Suprapubic skin (tissue), 4 donors: ENCODE measurements at regions not wholly inside any gene's neighbourhood (a gene's known extent, or its start where the extent isn't known, plus 50 kb on each side); places are given as distances from the start of the nearest gene placed in this dataset.

ENCODE experiments used
- DNase-seq, 2 donors: peaks; one replicate each; pipeline ENCODE4 v3.0.0-alpha.2; 2019; ENCODE audit warnings: low spot score in 2 of 2
- H3K27ac ChIP-seq: fragments of 200-600 bp; sonication (generic); one replicate; pipeline ENCODE4 v1.5.1; 2019
- H3K27me3 ChIP-seq: fragments of 200-600 bp; sonication (generic); one replicate; pipeline ENCODE4 v1.5.1; 2019
- H3K36me3 ChIP-seq: fragments of 200-600 bp; sonication (generic); one replicate; pipeline ENCODE4 v1.5.1; 2019
- H3K4me1 ChIP-seq: fragments of 200-600 bp; sonication (generic); one replicate; pipeline ENCODE4 v1.5.1; 2019
- H3K4me3 ChIP-seq: fragments of 200-600 bp; sonication (generic); one replicate; pipeline ENCODE4 v1.5.1; 2019; ENCODE audit warnings: mild to moderate bottlenecking
- H3K9me3 ChIP-seq: fragments of 200-600 bp; sonication (generic); one replicate; pipeline ENCODE4 v1.5.1; 2019
- EP300 ChIP-seq: sonication (generic); formaldehyde crosslinking; IDR thresholded peaks from one replicate; pipeline ENCODE4 v1.6.1; 2017; ENCODE audit warnings: antibody characterized with exemption
- POLR2A ChIP-seq, 2 donors: fragments of 450-650 bp; IDR thresholded peaks; one replicate each; pipeline ENCODE4 v1.6.1; 2017; ENCODE audit warnings: antibody characterized with exemption in 2 of 2, mild to moderate bottlenecking in 2 of 2, moderate library complexity in 2 of 2
- POLR2AphosphoS5 ChIP-seq, 3 donors: sonication (generic); formaldehyde crosslinking; IDR thresholded peaks; one replicate each; pipeline ENCODE4 v1.6.1; 2017; ENCODE audit warnings: antibody characterized with exemption in 3 of 3
- WGBS: methylation state at CpG from one replicate; pipeline ENCODE4 v1.1.5; 2018; 5-methylcytosine and 5-hydroxymethylcytosine counted together
- TF ChIP-seq, protein P1 (sequence below), 2 donors: fragments of 200-600 bp in 1 of 2; fragments of 450-650 bp in 1 of 2; sonication (generic) in 1 of 2; IDR thresholded peaks; one replicate each; pipeline ENCODE4 v1.5.1; 2016 to 2019; ENCODE audit warnings: antibody characterized with exemption in 2 of 2, mild to moderate bottlenecking in 1 of 2, moderate library complexity in 1 of 2

- no peaks in the 10 kb centered on the region for H3K4me1 ChIP-seq
- H3K36me3 ChIP-seq = no peaks in the 10 kb centered on the region
- no peak overlapping the region for H3K4me3 ChIP-seq
- WGBS = 47% methylated on average over 1 of the region's 1 CpG
- TF ChIP-seq, protein P1, sequence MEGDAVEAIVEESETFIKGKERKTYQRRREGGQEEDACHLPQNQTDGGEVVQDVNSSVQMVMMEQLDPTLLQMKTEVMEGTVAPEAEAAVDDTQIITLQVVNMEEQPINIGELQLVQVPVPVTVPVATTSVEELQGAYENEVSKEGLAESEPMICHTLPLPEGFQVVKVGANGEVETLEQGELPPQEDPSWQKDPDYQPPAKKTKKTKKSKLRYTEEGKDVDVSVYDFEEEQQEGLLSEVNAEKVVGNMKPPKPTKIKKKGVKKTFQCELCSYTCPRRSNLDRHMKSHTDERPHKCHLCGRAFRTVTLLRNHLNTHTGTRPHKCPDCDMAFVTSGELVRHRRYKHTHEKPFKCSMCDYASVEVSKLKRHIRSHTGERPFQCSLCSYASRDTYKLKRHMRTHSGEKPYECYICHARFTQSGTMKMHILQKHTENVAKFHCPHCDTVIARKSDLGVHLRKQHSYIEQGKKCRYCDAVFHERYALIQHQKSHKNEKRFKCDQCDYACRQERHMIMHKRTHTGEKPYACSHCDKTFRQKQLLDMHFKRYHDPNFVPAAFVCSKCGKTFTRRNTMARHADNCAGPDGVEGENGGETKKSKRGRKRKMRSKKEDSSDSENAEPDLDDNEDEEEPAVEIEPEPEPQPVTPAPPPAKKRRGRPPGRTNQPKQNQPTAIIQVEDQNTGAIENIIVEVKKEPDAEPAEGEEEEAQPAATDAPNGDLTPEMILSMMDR (IDR thresholded peaks at IDR 0.05) = no peak
- TF ChIP-seq POLR2AphosphoS5 (IDR thresholded peaks at IDR 0.05) (no peak), EP300 (no peak), POLR2A (IDR thresholded peaks at IDR 0.05) (no peak)
- DNase-seq = no peak
- H3K9me3 ChIP-seq = no peaks in the 10 kb centered on the region
- H3K27ac ChIP-seq = no peak overlapping the region
- H3K27me3 ChIP-seq = peaks cover 6% of the 10 kb centered on the region
These were observed 55.6 kb upstream of the ASTN2 start for GRCh38 chr9:117470455-117470854.

GRCh38 chr9:117466111-117466510, 51.3 kb upstream of the ASTN2 start:
- no peaks in the 10 kb centered on the region for H3K4me1 ChIP-seq
- H3K27me3 ChIP-seq = peaks cover 13% of the 10 kb centered on the region
- H3K36me3 ChIP-seq = no peaks in the 10 kb centered on the region
- 64% methylated on average over 3 of the region's 3 CpGs for WGBS
- TF ChIP-seq, protein P1 (IDR thresholded peaks at IDR 0.05) = no peak
- TF ChIP-seq EP300 = no peak
- no peak for TF ChIP-seq POLR2A (IDR thresholded peaks at IDR 0.05)
- no peak for TF ChIP-seq POLR2AphosphoS5 (IDR thresholded peaks at IDR 0.05)
- no peak for DNase-seq
- H3K4me3 ChIP-seq = no peak overlapping the region
- no peaks in the 10 kb centered on the region for H3K9me3 ChIP-seq
- H3K27ac ChIP-seq = no peak overlapping the region

GRCh38 chr9:117465706-117466105, 50.8 kb upstream of the ASTN2 start:
- no peak for DNase-seq
- no peak overlapping the region for H3K4me3 ChIP-seq
- H3K9me3 ChIP-seq = no peaks in the 10 kb centered on the region
- H3K36me3 ChIP-seq = no peaks in the 10 kb centered on the region
- no peak overlapping the region for H3K27ac ChIP-seq
- TF ChIP-seq EP300 = no peak
- TF ChIP-seq POLR2A (IDR thresholded peaks at IDR 0.05) = no peak
- TF ChIP-seq, protein P1 (IDR thresholded peaks at IDR 0.05) = no peak
- TF ChIP-seq POLR2AphosphoS5 (IDR thresholded peaks at IDR 0.05) = no peak
- H3K4me1 ChIP-seq = no peaks in the 10 kb centered on the region
- peaks cover 13% of the 10 kb centered on the region for H3K27me3 ChIP-seq
- 70% methylated on average over 4 of the region's 4 CpGs for WGBS

DNA sequence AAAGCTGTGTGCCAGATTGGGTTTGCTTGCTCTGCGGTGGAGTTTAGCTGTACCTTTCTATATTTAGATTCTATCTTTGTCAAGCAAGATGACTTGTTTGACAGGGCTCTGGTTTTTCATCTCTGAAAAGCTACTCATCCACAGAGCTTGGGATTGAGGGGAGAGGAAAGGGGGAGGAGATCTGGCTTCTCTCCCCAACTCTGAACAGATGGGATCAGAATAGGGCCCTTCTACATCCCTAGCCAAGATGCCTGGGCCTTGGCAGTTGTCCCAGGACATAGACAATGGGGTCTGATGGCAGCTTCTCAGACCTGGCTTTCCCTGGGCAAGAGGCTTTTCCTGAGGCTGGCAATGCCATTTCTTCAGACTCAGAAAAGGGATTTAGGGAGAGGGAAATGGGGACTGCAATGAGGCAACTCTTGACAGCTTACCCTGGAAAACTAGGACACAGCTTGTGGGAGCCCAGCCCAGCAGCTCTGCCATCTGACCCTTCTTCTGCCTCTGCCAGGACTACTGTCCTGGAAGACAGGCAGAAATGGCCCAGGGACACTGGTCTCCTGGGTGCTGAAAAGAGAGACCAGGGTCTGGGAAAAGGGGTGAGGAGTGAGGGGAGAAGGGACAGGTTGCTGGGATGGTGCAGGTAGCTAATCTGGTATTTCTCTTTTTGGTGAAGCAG, 50.2 kb upstream of the ASTN2 start:
- no peaks in the 10 kb centered on the region for H3K36me3 ChIP-seq
- no peak overlapping the region for H3K4me3 ChIP-seq
- no peak overlapping the region for H3K27ac ChIP-seq
- no peak for DNase-seq
- 54% methylated on average over 1 of the region's 1 CpG for WGBS
- peaks cover 13% of the 10 kb centered on the region for H3K27me3 ChIP-seq
- no peaks in the 10 kb centered on the region for H3K4me1 ChIP-seq
- no peaks in the 10 kb centered on the region for H3K9me3 ChIP-seq
- no peak for TF ChIP-seq POLR2A (IDR thresholded peaks at IDR 0.05)
- TF ChIP-seq EP300 = no peak
- no peak for TF ChIP-seq POLR2AphosphoS5 (IDR thresholded peaks at IDR 0.05)
- TF ChIP-seq, protein P1 (IDR thresholded peaks at IDR 0.05) = no peak
